ENCODE measurements at regions not wholly inside any gene's neighbourhood (a gene's known extent, or its start where the extent isn't known, plus 50 kb on each side); places are given as distances from the start of the nearest gene placed in this dataset.

DNA sequence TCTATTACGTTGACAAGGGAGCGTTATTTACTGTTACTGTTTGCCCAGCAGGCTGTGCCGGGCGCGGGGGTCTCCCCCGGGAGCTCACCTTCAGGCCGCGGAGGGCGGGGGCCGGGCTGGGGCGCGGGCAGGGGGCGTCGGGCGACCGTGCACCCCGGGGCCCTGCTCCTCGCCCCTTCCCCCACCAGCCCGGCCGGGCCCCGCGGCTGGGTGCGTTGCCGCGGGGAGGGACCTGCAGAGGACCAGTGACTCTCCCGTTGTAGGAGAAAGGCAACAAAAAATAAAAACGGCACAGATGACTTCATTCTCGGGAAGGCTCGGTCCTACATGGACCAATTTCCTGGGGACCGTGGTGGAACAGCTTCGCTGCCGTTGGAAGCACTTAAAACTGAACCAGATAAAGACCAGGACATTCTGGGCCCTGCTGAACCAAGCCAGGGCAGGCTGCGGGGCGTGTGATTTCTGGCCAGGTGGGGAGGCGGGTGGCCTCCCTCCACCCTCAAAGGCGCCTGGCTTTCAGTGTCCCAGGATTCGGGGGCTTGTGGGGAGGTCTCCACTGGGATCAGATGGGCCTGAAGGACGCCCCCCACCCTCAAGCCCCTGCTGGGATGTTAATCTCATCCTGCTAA, 57.4 kb downstream of the IGLL1 start:
- ATAC-seq (peak; percentile 19), DNase-seq (ENCODE audit: low spot score) (no peak)
- intact Hi-C loops (cut with DNase I): no loop called here

GRCh38 chr22:23521441-23522113, 58.5 kb downstream of the IGLL1 start:
- ATAC-seq: peak; percentile 89
- intact Hi-C loops (cut with DNase I): no loop called here
- DNase-seq (ENCODE audit: low spot score): peak; percentile 95

DNA sequence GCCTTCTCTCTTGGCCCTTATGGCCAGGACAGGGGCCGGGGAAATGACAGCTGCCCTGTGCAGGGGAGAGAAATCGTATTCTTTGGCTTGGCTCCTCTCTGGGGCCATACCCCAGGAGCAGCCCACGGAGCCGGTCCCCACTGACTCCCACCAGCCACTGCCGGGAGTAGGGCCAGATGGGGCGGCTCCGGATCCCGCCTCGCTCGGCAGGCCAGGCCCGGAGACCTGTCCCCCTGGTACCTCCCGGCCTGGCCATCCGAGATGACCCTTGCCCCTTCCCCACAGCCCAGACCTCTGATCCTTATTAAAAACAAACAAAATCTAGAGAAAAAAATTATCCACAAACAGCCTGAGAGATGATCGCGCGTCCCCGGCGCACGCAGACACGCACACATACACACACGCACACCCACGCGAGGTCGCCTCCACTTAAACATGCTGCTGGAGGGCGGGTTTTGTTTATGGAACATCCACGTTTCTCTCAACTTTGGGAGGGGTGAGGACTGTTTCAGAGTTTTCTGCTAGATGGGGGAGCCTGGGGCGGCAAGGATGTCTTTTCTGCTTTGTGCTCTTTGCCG, 59.1 kb downstream of the IGLL1 start:
- ATAC-seq (peak; percentile 60), DNase-seq (ENCODE audit: low spot score) (peak; percentile 74)
- intact Hi-C loops (cut with DNase I): no loop called here

GRCh38 chr22:23519442-23520157, 60.5 kb downstream of the IGLL1 start:
- ATAC-seq (no peak), DNase-seq (ENCODE audit: low spot score) (no peak)
- intact Hi-C loops (cut with DNase I): no loop called here

GRCh38 chr22:23518376-23519187, 61.5 kb downstream of the IGLL1 start:
- intact Hi-C loops (cut with DNase I): no loop called here
- DNase-seq (ENCODE audit: low spot score): no peak
- ATAC-seq: no peak

GRCh38 chr22:23517804-23518375, 62.2 kb downstream of the IGLL1 start:
- DNase-seq (ENCODE audit: low spot score) (no peak), ATAC-seq (no peak)
- intact Hi-C loops (cut with DNase I): no loop called here

- ATAC-seq (no peak), DNase-seq (ENCODE audit: low spot score) (no peak)
- intact Hi-C loops (cut with DNase I): no loop called here
These were observed 63.8 kb downstream of the IGLL1 start for GRCh38 chr22:23516304-23516703.

DNA sequence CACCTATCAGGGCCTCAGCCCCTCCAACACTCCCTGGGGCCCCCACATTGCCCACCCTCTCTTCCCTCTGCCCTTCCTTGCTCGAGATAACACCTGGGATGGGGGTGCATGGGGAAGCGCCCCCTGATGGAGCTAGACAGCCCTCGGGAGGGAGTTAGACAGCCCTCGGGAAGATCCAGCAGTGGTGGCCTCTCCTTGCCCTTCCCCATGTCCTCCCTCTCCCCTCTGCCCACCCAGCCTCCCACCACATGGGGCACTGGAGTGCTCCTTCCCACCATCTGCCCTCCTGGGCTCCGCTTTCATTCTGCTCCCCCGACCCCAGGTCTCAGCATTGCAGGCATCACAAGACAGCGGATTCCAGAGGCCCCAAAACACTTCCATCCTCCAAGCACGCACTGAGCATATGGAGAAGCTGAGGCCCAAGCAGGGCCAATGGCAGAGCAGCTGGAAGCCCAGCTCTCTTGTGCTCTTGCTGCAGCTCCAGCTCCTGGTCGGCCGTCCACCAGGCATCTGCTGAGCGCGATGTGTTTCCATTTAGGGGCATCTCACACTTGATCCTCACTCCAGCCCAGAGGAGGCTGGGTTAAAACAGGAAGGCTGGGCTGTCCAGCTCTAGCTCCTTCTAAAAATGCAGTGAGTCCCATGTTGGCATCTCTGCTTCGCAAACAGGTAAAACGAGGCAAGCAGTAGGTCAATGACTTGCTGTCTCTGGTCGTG, 65.6 kb downstream of the IGLL1 start:
- no peak for ATAC-seq
- no peak for DNase-seq (ENCODE audit: low spot score)
- intact Hi-C loops (cut with DNase I): no loop called here

GRCh38 chr22:23513705-23514104, 66.4 kb downstream of the IGLL1 start:
- ATAC-seq: no peak
- no peak for DNase-seq (ENCODE audit: low spot score)
- intact Hi-C loops (cut with DNase I): no loop called here

- intact Hi-C loops (cut with DNase I): no loop called here
- ATAC-seq (no peak), DNase-seq (ENCODE audit: low spot score) (no peak)
These were observed 67.0 kb downstream of the IGLL1 start for GRCh38 chr22:23513133-23513532.

DNA sequence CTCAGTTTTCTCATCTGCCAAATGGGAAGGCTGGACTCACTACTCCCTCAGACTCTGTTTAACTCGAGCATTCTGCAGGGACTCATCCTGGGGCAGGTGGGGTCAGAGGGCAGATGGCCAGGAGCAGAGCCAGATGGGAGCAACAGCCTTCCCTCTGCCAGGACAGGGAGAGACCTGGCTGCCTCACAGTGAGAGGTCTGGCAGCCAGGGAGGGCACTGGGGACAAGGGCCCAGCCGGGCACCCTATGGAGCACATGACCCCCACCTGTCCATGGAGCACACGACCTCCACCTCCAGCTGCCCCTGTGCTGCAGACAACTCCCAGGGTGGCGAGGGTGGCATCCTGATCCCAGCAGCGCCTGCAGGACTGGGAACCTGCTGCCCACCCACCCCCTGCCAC, 67.4 kb downstream of the IGLL1 start:
- ATAC-seq (no peak), DNase-seq (ENCODE audit: low spot score) (no peak)
- intact Hi-C loops (cut with DNase I): no loop called here

- intact Hi-C loops (cut with DNase I): no loop called here
- no peak for DNase-seq (ENCODE audit: low spot score)
- no peak for ATAC-seq
These were observed 67.8 kb downstream of the IGLL1 start for GRCh38 chr22:23512348-23512705.

GRCh38 chr22:23511627-23512347, 68.3 kb downstream of the IGLL1 start:
- ATAC-seq (no peak), DNase-seq (ENCODE audit: low spot score) (no peak)
- intact Hi-C loops (cut with DNase I): no loop called here

- ATAC-seq (no peak), DNase-seq (ENCODE audit: low spot score) (no peak)
These were observed 70.4 kb downstream of the IGLL1 start for GRCh38 chr22:23509571-23510302.

DNA sequence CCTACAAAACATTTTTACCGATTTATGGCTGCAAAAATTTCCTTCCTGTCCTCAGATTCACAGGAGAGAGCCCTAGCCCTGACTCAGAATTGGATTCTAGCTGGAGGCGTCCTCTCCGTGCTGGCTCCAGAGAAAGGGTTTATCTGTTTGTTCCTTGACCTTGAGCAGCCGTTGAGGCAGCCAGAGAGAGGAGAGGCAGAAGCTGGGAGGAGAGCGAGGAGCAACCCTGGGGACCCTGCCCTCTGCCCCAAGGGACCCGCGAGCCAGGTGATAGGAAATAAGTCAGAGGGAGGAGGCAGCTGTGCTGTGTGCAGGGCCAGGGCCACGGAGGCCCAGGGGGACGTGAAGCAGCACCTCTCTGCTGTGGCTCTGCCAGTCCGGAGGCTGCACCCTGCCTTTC, 75.6 kb downstream of the IGLL1 start:
- ATAC-seq (no peak), DNase-seq (ENCODE audit: low spot score) (no peak)
- intact Hi-C loops (cut with DNase I): no loop called here

More at GRCh38 chr22:23509571-23510302, 70.4 kb downstream of the IGLL1 start:
- intact Hi-C loops (cut with DNase I): no loop called here

GRCh38 chr22:23503736-23504440, 76.2 kb downstream of the IGLL1 start:
- DNase-seq (ENCODE audit: low spot score) (no peak), ATAC-seq (no peak)
- intact Hi-C loops (cut with DNase I): no loop called here

- no peak for DNase-seq (ENCODE audit: low spot score)
- intact Hi-C loops (cut with DNase I): no loop called here
- ATAC-seq: no peak
These were observed 76.9 kb downstream of the IGLL1 start for GRCh38 chr22:23503142-23503541.
